Hypothalamus (tissue), 51 donors: ENCODE measurements at regions not wholly inside any gene's neighbourhood (a gene's known extent, or its start where the extent isn't known, plus 50 kb on each side); places are given as distances from the start of the nearest gene placed in this dataset.
A peak's percentile ranks its signal among the peaks of the same experiment; 100 is the strongest.

Experiments used
- DNase-seq, 51 donors: peaks; one replicate each; lab custom pipeline; 2025; lab: John Stamatoyannopoulos, UW

- DNase-seq, result no peak
Measured at GRCh38 chr2:128776461-128777195, 458.0 kb upstream of the HS6ST1 start.

DNA sequence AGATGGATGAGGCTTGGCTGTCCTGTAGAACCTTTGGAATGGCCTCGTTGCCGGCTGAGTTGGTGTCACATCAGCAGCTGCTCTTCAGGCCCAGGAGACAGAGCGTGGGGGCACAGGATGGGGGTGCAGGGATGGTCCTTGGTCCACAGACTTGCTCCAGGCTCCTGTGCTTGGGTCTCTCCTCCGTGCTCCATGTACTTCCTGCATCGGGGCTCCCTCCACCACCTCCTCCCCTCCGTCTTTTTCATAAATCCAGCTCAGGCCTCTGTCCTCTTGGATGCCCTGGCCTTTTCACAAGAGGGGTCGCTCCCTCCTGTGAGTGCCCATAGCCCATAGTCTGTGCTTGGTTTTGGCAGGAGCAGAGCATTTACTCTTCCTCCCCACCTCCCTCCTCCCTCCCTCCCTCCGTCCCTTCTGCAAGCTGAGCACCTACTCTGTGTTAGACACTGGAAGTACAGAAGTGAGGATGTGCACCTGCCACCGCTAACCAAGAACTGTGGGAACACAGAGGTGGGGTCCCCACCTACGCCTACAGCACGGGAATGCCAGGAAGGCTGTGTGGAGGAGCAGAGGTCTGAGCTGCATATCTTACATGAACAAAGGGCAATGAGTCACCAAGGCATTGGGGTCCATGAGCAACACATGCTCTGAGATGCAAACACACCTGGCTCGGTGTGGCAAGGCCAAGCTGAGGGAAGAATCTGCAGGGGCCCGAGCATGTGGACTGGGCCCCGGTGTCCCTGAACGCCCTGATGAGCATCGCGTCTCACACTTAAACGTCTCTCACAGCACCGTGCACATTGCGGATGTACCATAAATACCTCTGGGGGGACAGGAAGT, 458.7 kb upstream of the HS6ST1 start:
- no peak for DNase-seq

- DNase-seq, result no peak
Measured at GRCh38 chr2:128778843-128779242, 460.2 kb upstream of the HS6ST1 start.

DNA sequence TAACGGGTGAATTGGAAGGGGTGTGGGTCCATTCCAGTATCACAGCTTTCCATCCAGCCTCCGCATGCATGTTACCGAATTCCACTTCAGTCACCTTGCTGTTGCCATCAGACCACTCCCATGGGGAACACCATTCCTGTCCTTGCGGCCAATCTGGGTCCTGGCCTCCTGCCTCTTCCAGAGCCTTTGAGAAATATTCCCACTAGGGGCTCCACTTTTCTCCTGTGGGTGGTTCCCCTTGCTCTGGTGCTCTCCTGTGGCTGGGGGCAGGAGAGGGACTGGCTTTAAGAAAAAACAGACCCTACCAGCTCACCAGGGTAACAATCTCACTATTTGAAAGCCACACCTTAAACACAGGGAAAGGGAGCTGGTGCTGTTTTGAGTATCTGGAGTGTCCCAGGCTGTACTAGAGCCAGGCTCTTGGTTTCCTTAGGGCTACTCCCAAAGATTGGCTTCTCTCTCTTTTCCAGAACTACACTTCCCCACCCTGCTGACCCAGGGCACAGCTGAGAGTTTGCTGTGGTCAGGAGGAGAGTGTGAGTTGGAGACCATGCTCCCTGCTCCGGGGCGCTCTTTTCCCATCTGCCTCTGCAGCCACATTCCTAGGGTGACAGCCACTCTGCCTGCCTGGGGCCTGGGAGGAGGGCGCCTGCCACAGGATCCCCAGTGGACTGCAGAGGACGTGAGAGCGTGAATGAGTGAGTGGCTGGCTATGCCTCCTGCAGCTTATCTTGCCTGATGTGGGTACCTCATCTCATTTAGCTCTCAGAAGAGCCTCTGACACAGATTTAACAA, 460.8 kb upstream of the HS6ST1 start:
- no peak for DNase-seq

DNA sequence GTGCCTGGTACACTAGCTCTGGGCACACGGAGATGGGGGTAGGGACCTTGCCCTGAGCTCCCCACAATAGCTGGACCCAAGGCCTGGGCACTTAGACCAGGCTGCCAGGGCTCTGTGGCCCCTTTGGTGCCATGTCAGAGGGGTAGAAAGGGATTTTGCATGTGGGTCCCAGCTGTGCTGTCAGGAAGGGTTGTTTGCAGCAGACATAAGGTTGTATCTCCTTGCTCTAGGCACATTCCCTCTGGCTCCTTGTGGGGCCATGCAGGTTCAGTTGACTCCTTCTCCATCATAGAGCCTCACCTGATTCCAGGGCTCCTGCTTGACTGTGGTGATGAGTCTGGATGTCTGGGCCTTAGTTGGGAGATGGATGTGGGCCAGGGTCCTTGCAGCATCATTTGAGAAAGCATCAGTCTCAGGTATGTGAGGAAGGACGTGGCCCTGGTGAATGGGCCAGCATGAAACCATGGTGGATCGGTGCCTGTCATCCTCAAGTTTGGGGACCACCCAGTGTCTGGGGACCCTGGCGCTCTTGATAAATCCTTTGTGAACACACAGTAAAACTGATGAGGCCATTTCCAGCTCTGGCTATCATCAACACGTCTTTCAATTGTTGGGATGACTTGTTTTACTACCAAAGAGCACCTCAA, 461.9 kb upstream of the HS6ST1 start:
- no peak for DNase-seq

DNA sequence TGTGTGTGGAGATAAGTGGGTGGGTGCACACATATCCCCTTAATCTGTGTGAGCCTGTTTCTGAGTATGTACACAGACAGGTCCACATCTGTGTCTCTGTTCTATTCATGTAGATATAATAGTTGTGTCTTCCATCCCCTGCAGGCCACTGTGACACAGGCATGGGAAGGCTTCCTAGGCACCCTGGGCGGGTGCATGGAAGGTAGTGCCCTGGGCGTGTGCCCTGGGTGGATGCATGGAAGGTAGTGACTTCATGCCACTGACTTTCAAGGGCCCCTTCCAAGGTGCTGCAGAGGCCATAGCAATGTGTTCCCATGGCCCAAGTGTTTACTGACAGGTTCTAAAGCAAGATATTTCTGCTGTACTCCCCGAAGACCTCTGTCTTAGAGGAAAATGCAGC, 462.5 kb upstream of the HS6ST1 start:
- DNase-seq, result no peak

DNA sequence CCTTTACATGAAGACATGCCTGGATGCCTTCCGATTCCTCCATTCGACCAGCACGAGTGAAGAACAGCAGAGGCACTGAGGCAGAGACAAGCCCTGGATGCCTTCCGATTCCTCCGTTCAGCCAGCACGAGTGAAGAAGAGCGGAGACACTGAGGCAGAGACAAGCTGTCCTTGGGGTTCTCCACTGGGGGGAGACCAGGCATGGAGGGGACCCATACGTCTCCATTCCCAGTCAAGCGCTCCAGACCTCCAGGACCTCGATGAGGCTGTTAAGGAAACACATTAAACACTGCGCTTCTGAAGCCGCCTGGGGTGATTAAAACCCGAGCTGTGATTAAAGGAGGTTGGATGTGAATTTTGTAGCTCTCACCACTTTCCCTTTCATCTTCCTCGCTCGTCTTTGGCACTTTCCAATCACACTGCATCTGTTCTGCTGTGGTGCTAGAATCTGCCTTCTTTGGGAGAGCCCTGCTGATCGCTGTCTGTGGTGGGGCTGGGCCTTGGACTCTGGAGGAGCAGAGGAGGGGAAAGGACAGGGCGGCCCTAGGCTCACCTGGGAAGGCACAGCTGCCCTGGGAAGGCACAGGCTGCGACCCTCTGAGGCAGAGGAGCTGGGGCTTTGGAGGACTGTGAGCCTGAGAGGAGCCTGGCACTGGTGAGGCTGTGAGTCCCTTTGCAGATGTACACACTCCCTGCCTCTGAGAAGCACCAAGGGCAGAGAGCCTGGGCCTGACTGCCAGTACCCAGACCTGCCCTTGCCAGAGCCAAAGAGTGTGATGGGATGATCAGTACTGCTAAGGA, 463.1 kb upstream of the HS6ST1 start:
- no peak for DNase-seq

GRCh38 chr2:128782411-128783192, 463.9 kb upstream of the HS6ST1 start:
- DNase-seq, result no peak

DNA sequence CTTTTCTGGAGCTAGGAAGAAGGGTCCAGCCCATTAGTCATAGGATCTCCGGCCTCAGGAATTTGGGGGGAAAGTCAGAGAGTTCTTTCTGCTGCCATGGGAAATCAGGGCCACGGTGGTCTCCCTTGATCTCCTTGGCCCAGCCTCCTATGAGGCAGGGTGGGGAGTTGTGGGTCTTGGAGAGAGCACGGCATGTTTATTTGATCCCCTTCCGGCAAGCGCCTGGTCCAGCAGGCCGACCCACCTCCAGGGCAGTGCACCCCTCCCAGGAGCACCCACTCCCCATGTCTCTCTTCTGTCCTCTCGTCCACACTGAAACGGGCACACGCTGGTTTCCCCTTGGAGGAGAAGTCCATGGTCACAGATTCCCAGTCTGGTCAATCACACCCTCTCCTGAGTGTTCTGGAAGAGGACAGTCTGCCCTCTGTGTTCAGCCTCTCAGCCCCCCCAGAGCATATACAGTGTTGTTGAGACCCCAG, 464.6 kb upstream of the HS6ST1 start:
- DNase-seq, result no peak

GRCh38 chr2:128783896-128784295, 465.2 kb upstream of the HS6ST1 start:
- DNase-seq, result peak in 4 of 51 donors; percentile 15 to 25 (median 19)

- DNase-seq, result no peak
Measured at GRCh38 chr2:128784626-128785306, 466.1 kb upstream of the HS6ST1 start.

- DNase-seq, result no peak
Measured at GRCh38 chr2:128786316-128786715, 467.6 kb upstream of the HS6ST1 start.

DNA sequence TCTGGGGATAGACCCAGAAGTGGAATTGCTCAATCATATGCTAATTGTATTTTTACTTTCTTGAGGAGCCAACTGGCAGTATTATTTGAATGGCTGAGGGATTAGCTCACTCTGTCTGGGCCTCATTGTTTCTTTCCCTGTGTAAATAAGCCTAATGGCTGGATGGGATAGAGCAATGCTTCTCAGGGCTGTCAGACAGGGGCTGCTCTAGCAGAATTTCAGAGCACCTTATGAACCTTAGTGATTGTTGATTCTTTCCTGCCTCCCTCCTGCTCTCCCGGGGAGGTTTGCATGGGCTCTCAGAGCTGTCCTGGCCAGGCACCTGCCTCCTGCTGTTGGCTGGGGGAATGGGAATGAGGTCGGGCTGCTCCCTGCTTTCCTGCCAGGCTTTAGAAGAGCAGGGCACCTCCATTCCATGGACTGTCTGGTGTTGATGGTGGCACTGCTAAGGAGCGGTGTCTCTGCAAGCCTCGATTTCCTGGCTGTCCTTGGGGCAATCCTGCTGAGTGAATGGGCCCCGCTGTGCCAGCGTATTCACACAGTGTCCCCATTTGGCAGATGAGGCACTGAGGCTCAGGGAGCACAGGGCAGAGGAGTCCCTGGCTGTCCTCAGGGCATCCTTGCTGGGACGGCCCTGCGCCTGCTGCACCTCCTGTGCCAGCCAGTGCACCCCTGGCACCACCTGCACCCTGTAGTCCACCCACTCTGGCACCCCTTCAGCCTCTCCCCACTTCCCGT, 468.2 kb upstream of the HS6ST1 start:
- DNase-seq, result no peak

DNA sequence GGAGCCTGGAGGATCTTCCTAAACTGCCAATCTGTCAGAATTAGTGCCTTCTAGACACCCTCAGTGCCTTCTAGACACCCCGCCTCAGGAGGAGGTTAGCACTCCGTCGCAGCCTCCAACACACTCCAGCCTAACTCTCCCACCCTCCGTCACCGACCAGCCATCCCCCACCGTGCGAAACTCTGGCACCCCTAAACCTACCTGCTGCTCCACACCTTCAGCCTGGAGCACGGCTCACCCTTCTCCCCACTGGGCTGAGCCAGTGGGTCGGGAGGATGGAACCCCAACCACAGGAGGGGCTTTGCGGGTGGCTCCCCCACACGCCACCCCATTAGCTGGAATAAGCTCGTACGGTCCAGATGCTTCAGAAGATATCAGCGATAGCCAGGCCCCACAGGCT, 468.9 kb upstream of the HS6ST1 start:
- no peak for DNase-seq

DNA sequence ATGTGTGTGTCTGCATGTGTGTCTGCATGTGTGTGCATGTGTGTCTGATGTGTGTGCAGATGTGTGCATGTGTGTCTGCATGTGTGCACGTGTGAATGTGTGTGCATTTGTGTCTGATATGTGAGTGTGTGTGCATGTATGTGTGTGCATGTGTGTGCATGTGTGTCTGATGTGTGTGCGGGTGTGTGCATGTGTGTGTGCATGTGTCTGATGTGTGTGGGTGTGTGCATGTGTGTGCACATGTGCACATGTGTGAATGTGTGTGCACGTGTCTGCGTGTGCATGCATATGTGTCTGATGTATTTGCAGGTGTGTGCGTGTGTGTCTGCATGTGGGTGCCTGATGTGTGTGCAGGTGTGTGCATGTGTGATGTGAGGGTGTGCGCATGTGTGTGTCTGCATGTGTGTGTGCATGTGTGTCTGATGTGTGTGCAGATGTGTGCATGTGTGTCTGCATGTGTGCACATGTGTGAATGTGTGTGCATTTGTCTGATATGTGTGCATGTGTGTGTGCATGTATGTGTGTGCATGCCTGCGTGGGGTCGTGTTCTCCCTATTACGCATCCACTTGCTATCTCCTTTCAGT, 470.1 kb upstream of the HS6ST1 start:
- DNase-seq, result no peak

- no peak for DNase-seq
Measured at GRCh38 chr2:128789221-128789620, 470.6 kb upstream of the HS6ST1 start.

GRCh38 chr2:128789776-128790455, 471.2 kb upstream of the HS6ST1 start:
- no peak for DNase-seq
